ENCODE measurements at regions not wholly inside any gene's neighbourhood (a gene's known extent, or its start where the extent isn't known, plus 50 kb on each side); places are given as distances from the start of the nearest gene placed in this dataset.

GRCh38 chr2:224209555-224210285 lies 170.6 kb upstream of the SERPINE2 start:
- FAIRE-seq: no peak
- H3K79me2 ChIP-seq (ENCODE audit: control insufficient read depth, insufficient read depth, low read length): no peaks in the 10 kb centered on the region

More at GRCh38 chr2:224209555-224210285, 170.6 kb upstream of the SERPINE2 start:
- H3K4me2 ChIP-seq (ENCODE audit: insufficient read depth, low read length): no peak overlapping the region
- H3K27me3 ChIP-seq (ENCODE audit: control insufficient read depth in 2 of 2, insufficient read depth in 2 of 2, low read length in 2 of 2): peaks cover 0 to 2% of the 10 kb centered on the region in 2 experiments
- H3K36me3 ChIP-seq (ENCODE audit: control insufficient read depth in 2 of 2, extremely low read depth in 1 of 2, insufficient read depth in 2 of 2, low read length in 2 of 2): no peaks in the 10 kb centered on the region
- H3K9ac ChIP-seq (replicated peaks; ENCODE audit: extremely low read depth, insufficient read depth, low read length): no peak overlapping the region
- no peak for TF ChIP-seq POLR2A (IDR thresholded peaks at IDR 0.05; ENCODE audit: low read depth, low read length)
- no peak for TF ChIP-seq FOS (IDR thresholded peaks at IDR 0.05; ENCODE audit: borderline replicate concordance, insufficient read depth, low read length)
- no peak for TF ChIP-seq CTCF (IDR thresholded peaks at IDR 0.05; ENCODE audit: extremely low read depth in 1 of 2, insufficient read depth in 1 of 2, low read depth in 1 of 2, low read length in 2 of 2)
- TF ChIP-seq MAX (IDR thresholded peaks at IDR 0.05; ENCODE audit: insufficient read depth, insufficient read length): no peak
- dilution Hi-C loops (cut with MboI; ENCODE audit: extremely low pct_ligation_motif_present, low sequenced_read_pairs): no loop called here
- no peaks in the 10 kb centered on the region for H3K9me1 ChIP-seq (replicated peaks; ENCODE audit: control insufficient read depth, extremely low read depth, insufficient read depth, low read length)
- no peak overlapping the region for H3K27ac ChIP-seq (ENCODE audit: insufficient read depth, low read depth, low read length)
- DNase-seq (ENCODE audit: low read depth, low spot score): no peak
- H3K4me1 ChIP-seq (ENCODE audit: control insufficient read depth, extremely low read depth, insufficient read depth, low read length): no peaks in the 10 kb centered on the region
- no peaks in the 10 kb centered on the region for H4K20me1 ChIP-seq (replicated peaks; ENCODE audit: control insufficient read depth, extremely low read depth, insufficient read depth, low read length)
- POLR2A ChIA-PET: no interaction called here
- H2AFZ ChIP-seq (ENCODE audit: low read depth, low read length): no peak overlapping the region
- CTCF ChIA-PET: interaction anchor here (0.9 to 1.9 kb wide), 2 partner anchors 75 to 216 kb away, joined by 3 to 5 read pairs; no protein-coding TSS in a partner anchor
- no peak overlapping the region for H3K4me3 ChIP-seq (replicated peaks in 1 of 3; ENCODE audit: insufficient read depth in 1 of 3, low read depth in 1 of 3, low read length in 3 of 3)
- intact Hi-C loops (cut with micrococcal nuclease): no loop called here
- H3K9me3 ChIP-seq (replicated peaks; ENCODE audit: control insufficient read depth, insufficient read depth, low read length): no peaks in the 10 kb centered on the region
- BruUV-seq (replicated peaks): no TSS peak

All from endothelial cell of umbilical vein (primary cell).